IPS DF 6.9 (cell line): ENCODE measurements at regions not wholly inside any gene's neighbourhood (a gene's known extent, or its start where the extent isn't known, plus 50 kb on each side); places are given as distances from the start of the nearest gene placed in this dataset.

Source experiments
- DNase-seq: peaks from one replicate; pipeline ENCODE4 v3.0.0-alpha.2; 2013; ENCODE audit warnings: low read depth, low spot score
- H3K27ac ChIP-seq: one replicate; pipeline ENCODE4 v1.5.1; 2013; ENCODE audit warnings: low read length, control low read depth
- H3K27me3 ChIP-seq: 2 replicates; pipeline ENCODE4 v1.6.1; 2013; ENCODE audit warnings: mild to moderate bottlenecking, low read length; ENCODE audit not compliant: control insufficient read depth, insufficient read depth
- H3K36me3 ChIP-seq: 2 replicates; pipeline ENCODE4 v1.6.1; 2013; ENCODE audit warnings: low read length; ENCODE audit not compliant: control insufficient read depth, insufficient read depth
- H3K4me1 ChIP-seq: 2 replicates; pipeline ENCODE4 v1.6.1; 2013; ENCODE audit warnings: low read length; ENCODE audit not compliant: control insufficient read depth, insufficient read depth
- H3K4me3 ChIP-seq: 2 replicates; pipeline ENCODE4 v1.5.1; 2013; ENCODE audit warnings: mild to moderate bottlenecking, low read length
- H3K9me3 ChIP-seq: 2 replicates; pipeline ENCODE4 v1.6.1; 2013; ENCODE audit warnings: low read length, inconsistent platforms; ENCODE audit not compliant: control insufficient read depth, insufficient read depth
- WGBS: extraction: QIAGEN DNeasy Blood & Tissue Kit; methylation state at CpG from one replicate; pipeline ENCODE4 v1.1.7; 2013; ENCODE audit warnings: mixed read lengths, missing lambda C conversion rate; ENCODE audit not compliant: insufficient read length, insufficient coverage; 5-methylcytosine and 5-hydroxymethylcytosine counted together

- no peaks in the 10 kb centered on the region; the same call in 1 of the 2 replicates for H3K9me3 ChIP-seq
- no peak overlapping the region for H3K27ac ChIP-seq
- H3K36me3 ChIP-seq: no peaks in the 10 kb centered on the region
- H3K4me3 ChIP-seq: no peak overlapping the region
- no peak for DNase-seq
- H3K27me3 ChIP-seq: no peaks in the 10 kb centered on the region
- 0 out of 2 replicates have a peak, but pooled peaks cover 1% of the 10 kb centered on the region for H3K4me1 ChIP-seq
- no CpG with 5 or more reads among the region's 9 CpGs for WGBS
Observed at GRCh38 chr10:125555267-125555666, 127.7 kb downstream of the TEX36 start.

GRCh38 chr10:125554753-125555152, 128.2 kb downstream of the TEX36 start:
- DNase-seq: no peak
- Histone ChIP-seq H3K27ac (no peak overlapping the region), H3K4me1 (0 out of 2 replicates have a peak, but pooled peaks cover 1% of the 10 kb centered on the region), H3K9me3 (no peaks in the 10 kb centered on the region; the same call in 1 of the 2 replicates), H3K4me3 (no peak overlapping the region), H3K36me3 (no peaks in the 10 kb centered on the region), H3K27me3 (no peaks in the 10 kb centered on the region)
- WGBS: 100% methylated on average over 2 of the region's 4 CpGs

GRCh38 chr10:125554016-125554703, 128.8 kb downstream of the TEX36 start:
- Histone ChIP-seq H3K4me1 (0 out of 2 replicates have a peak, but pooled peaks cover 1% of the 10 kb centered on the region), H3K27ac (no peak overlapping the region), H3K4me3 (no peak overlapping the region), H3K9me3 (no peaks in the 10 kb centered on the region; the same call in 1 of the 2 replicates), H3K27me3 (no peaks in the 10 kb centered on the region), H3K36me3 (no peaks in the 10 kb centered on the region)
- no peak for DNase-seq
- WGBS: no CpG with 5 or more reads among the region's 10 CpGs

GRCh38 chr10:125553091-125553490, 129.9 kb downstream of the TEX36 start:
- DNase-seq: no peak

GRCh38 chr10:125551247-125551646, 131.7 kb downstream of the TEX36 start:
- Histone ChIP-seq H3K9me3 (no peaks in the 10 kb centered on the region; the same call in 1 of the 2 replicates), H3K36me3 (no peaks in the 10 kb centered on the region), H3K27ac (no peak overlapping the region), H3K4me3 (no peak overlapping the region), H3K4me1 (0 out of 2 replicates have a peak, but pooled peaks cover 1% of the 10 kb centered on the region), H3K27me3 (no peaks in the 10 kb centered on the region)
- no peak for DNase-seq
- no CpG with 5 or more reads among the region's 4 CpGs for WGBS

More at GRCh38 chr10:125553091-125553490, 129.9 kb downstream of the TEX36 start:
- Histone ChIP-seq H3K27me3 (no peaks in the 10 kb centered on the region), H3K4me3 (no peak overlapping the region), H3K27ac (no peak overlapping the region), H3K9me3 (no peaks in the 10 kb centered on the region; the same call in 1 of the 2 replicates), H3K36me3 (no peaks in the 10 kb centered on the region), H3K4me1 (0 out of 2 replicates have a peak, but pooled peaks cover 1% of the 10 kb centered on the region)
- no CpG with 5 or more reads among the region's 2 CpGs for WGBS

GRCh38 chr10:125550362-125550761, 132.6 kb downstream of the TEX36 start:
- DNase-seq: no peak
- Histone ChIP-seq H3K4me1 (0 out of 2 replicates have a peak, but pooled peaks cover 4% of the 10 kb centered on the region), H3K27ac (no peak overlapping the region), H3K9me3 (no peaks in the 10 kb centered on the region; the same call in 1 of the 2 replicates), H3K4me3 (no peak overlapping the region), H3K36me3 (no peaks in the 10 kb centered on the region), H3K27me3 (no peaks in the 10 kb centered on the region)
- WGBS: no CpG with 5 or more reads among the region's 3 CpGs

- no peaks in the 10 kb centered on the region; the same call in 1 of the 2 replicates for H3K9me3 ChIP-seq
- H3K27me3 ChIP-seq: no peaks in the 10 kb centered on the region
- H3K4me3 ChIP-seq: no peak overlapping the region
- WGBS: no CpG with 5 or more reads among the region's 7 CpGs
- DNase-seq: no peak
- no peaks in the 10 kb centered on the region for H3K36me3 ChIP-seq
- no peak overlapping the region for H3K27ac ChIP-seq
- 0 out of 2 replicates have a peak, but pooled peaks cover 3% of the 10 kb centered on the region for H3K4me1 ChIP-seq
Observed at GRCh38 chr10:125549653-125550052, 133.3 kb downstream of the TEX36 start.

- 0 out of 2 replicates have a peak, but pooled peaks cover 3% of the 10 kb centered on the region for H3K4me1 ChIP-seq
- no peak overlapping the region for H3K27ac ChIP-seq
- no peaks in the 10 kb centered on the region for H3K27me3 ChIP-seq
- H3K9me3 ChIP-seq: no peaks in the 10 kb centered on the region; the same call in 1 of the 2 replicates
- no peak for DNase-seq
- H3K4me3 ChIP-seq: no peak overlapping the region; the same call in 1 of the 2 replicates
- no peaks in the 10 kb centered on the region for H3K36me3 ChIP-seq
- no CpG with 5 or more reads among the region's 7 CpGs for WGBS
Observed at GRCh38 chr10:125548878-125549277, 134.1 kb downstream of the TEX36 start.

- no peaks in the 10 kb centered on the region; the same call in 1 of the 2 replicates for H3K9me3 ChIP-seq
- no peak for DNase-seq
- WGBS: no CpG with 5 or more reads among the region's 4 CpGs
- H3K27ac ChIP-seq: no peak overlapping the region
- no peak overlapping the region for H3K4me3 ChIP-seq
- no peaks in the 10 kb centered on the region for H3K36me3 ChIP-seq
- H3K27me3 ChIP-seq: no peaks in the 10 kb centered on the region
- 0 out of 2 replicates have a peak, but pooled peaks cover 3% of the 10 kb centered on the region for H3K4me1 ChIP-seq
Observed at GRCh38 chr10:125548356-125548755, 134.6 kb downstream of the TEX36 start.

GRCh38 chr10:125547010-125547650, 135.8 kb downstream of the TEX36 start:
- no CpG with 5 or more reads among the region's 10 CpGs for WGBS

More at GRCh38 chr10:125547010-125547650, 135.8 kb downstream of the TEX36 start:
- no peak for DNase-seq
- H3K27me3 ChIP-seq: no peaks in the 10 kb centered on the region
- no peak overlapping the region for H3K27ac ChIP-seq
- no peaks in the 10 kb centered on the region for H3K36me3 ChIP-seq
- no peaks in the 10 kb centered on the region for H3K9me3 ChIP-seq
- no peak overlapping the region for H3K4me3 ChIP-seq
- 0 out of 2 replicates have a peak, but pooled peaks cover 3% of the 10 kb centered on the region for H3K4me1 ChIP-seq
